Caco-2 (cell line): ENCODE measurements at regions not wholly inside any gene's neighbourhood (a gene's known extent, or its start where the extent isn't known, plus 50 kb on each side); places are given as distances from the start of the nearest gene placed in this dataset.

Experiments
- BruUV-seq: library from RNA; stranded (reverse); fragments of 400-500 nt; replicated peaks from 2 replicates; lab custom pipeline; 2021; lab: Mats Ljungman, UMichigan
- CTCF ChIA-PET: fragments of 300-600 bp; sonication (Branson Sonifier 250); formaldehyde crosslinking; loops from one replicate; lab custom pipeline; 2022; ENCODE audit warnings: antibody characterized with exemption; lab: Charles Lee
- POLR2A ChIA-PET: fragments of 300-600 bp; sonication (Branson Sonifier 250); formaldehyde crosslinking; loops from one replicate; lab custom pipeline; 2022; ENCODE audit warnings: antibody characterized with exemption; lab: Charles Lee
- DNase-seq, 2 experiments: peaks; one replicate each; pipeline versions ENCODE4 v3.0.0 to v3.0.0-alpha.2; 2020 to 2022
- H3K27me3 ChIP-seq: replicated peaks from 2 replicates; pipeline ENCODE4 v1.6.0; 2011; ENCODE audit warnings: low read length; ENCODE audit not compliant: control insufficient read depth, insufficient read depth
- H3K36me3 ChIP-seq: 2 replicates; pipeline ENCODE4 v1.5.1; 2011; ENCODE audit warnings: low read length; ENCODE audit not compliant: control insufficient read depth, insufficient read depth
- H3K4me1 ChIP-seq: fragments of 250-450 bp; sonication (Bioruptor Pico); 2 replicates; pipeline ENCODE4 v1.5.1; 2020; ENCODE audit warnings: mild to moderate bottlenecking
- H3K4me3 ChIP-seq: 2 replicates; pipeline ENCODE4 v1.5.1; 2011; ENCODE audit warnings: low read depth, mild to moderate bottlenecking, control low read depth, low read length
- H3K9me3 ChIP-seq: fragments of 250-450 bp; sonication (Bioruptor Pico); 2 replicates; pipeline ENCODE4 v1.5.1; 2020; ENCODE audit warnings: mild to moderate bottlenecking, moderate library complexity
- H3K27ac Mint-ChIP-seq: one replicate; pipeline ENCODE4 v1.8.0; 2022; ENCODE audit warnings: mixed read lengths; ENCODE audit not compliant: unreplicated experiment
- H3K27me3 Mint-ChIP-seq: one replicate; pipeline ENCODE4 v1.8.0; 2022; ENCODE audit warnings: mixed read lengths; ENCODE audit not compliant: insufficient read depth, unreplicated experiment
- H3K36me3 Mint-ChIP-seq: one replicate; pipeline ENCODE4 v1.8.0; 2022; ENCODE audit warnings: mild to moderate bottlenecking, mixed read lengths; ENCODE audit not compliant: insufficient read depth, unreplicated experiment
- H3K4me1 Mint-ChIP-seq: one replicate; pipeline ENCODE4 v1.8.0; 2022; ENCODE audit warnings: low read depth, mixed read lengths; ENCODE audit not compliant: unreplicated experiment
- H3K4me3 Mint-ChIP-seq: one replicate; pipeline ENCODE4 v1.8.0; 2022; ENCODE audit warnings: mild to moderate bottlenecking, moderate library complexity, mixed read lengths; ENCODE audit not compliant: unreplicated experiment
- H3K9me3 Mint-ChIP-seq: one replicate; pipeline ENCODE4 v1.8.0; 2022; ENCODE audit warnings: mixed read lengths; ENCODE audit not compliant: unreplicated experiment
- CTCF ChIP-seq, 2 experiments: fragments of 200-600 bp in 1 of 2; IDR thresholded peaks; 1 replicate in 1 of 2; 2 replicates in 1 of 2; pipeline versions ENCODE4 v1.5.1 to v1.8.0; 2011 to 2022; ENCODE audit warnings: antibody characterized with exemption in 1 of 2, control low read depth in 1 of 2, inconsistent platforms in 1 of 2, low read depth in 1 of 2, low read length in 1 of 2, mild to moderate bottlenecking in 1 of 2, moderate library complexity in 1 of 2; ENCODE audit not compliant: insufficient read depth in 1 of 2, severe bottlenecking in 1 of 2, unreplicated experiment in 1 of 2
- intact Hi-C: fragments of 100-400 bp; cut with micrococcal nuclease; formaldehyde crosslinking; loops from one replicate; pipeline ENCODE4 v1.10.0; 2022; ENCODE audit not compliant: unreplicated experiment

DNA sequence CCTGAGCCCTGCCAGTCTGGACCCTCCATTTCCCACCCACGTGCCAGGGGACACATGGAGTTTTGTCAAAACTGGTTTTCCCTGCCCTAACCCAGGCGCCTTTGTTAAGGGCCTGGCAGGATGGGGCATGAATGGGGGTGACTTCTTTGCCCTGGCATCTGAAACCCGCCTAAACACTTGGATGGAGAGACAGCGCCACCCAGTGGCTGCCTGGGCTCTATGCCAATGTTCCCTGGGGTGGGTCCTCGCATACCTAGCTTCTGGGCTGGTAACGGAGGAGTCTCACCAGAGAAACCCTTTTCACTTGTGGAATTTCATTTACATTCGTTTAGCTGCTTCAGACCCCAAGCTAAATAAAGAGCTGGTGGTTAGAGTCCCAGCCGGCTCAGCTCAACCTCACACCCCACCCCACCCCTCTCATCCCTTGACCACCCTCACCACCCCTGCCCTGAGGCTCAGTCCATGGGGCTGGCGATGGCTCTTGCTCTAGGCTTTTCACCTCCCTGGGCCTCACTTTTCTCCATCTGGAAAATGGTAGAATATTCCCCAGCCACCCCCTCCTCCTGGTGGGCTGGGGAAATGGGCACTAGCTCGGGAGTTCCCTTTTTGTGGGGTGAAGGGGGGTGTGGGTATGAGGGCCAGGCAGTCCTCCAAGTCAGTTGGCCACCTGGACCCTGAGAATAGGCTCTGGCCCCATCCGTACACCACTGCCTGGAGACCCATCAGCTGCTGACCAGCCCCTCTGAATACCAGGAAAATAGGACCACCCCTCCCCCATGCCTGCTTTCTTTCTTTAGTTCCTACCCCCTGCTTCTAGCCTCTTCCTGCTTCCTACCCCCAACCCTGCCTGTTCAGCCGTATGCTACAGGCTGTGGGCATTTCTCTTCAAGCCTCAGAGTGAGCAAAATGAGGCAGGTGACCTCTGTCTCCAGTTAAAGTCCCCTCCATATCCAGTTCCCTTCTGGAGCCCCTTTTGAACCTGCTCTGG is 57.1 kb upstream of the PJA1 start:
- intact Hi-C loops, result loop anchor here (1.0 to 5.0 kb wide), 4 partner anchors 65 to 394 kb away; no protein-coding TSS in a partner anchor
- TF ChIP-seq CTCF (IDR thresholded peaks at IDR 0.05; ENCODE audit: insufficient read depth in 1 of 2, low read depth in 1 of 2, low read length in 1 of 2, severe bottlenecking in 1 of 2, unreplicated experiment in 1 of 2), result peak; percentile 70 to 78
- Histone ChIP-seq H3K36me3 (no peaks in the 10 kb centered on the region), H3K27me3 (no peaks in the 10 kb centered on the region), H3K4me1 (no peaks in the 10 kb centered on the region), H3K9me3 (no peaks in the 10 kb centered on the region), H3K4me3 (no peak overlapping the region)
- H3K4me3 Mint-ChIP-seq, result no peak overlapping the region
- CTCF ChIA-PET, result interaction anchor here (0.7 to 4.2 kb wide), 5 partner anchors 160 to 491 kb away, joined by 3 to 31 read pairs (median 3); partner anchors contain the start of gene EFNB1
- no peaks in the 10 kb centered on the region for H3K9me3 Mint-ChIP-seq
- H3K27ac Mint-ChIP-seq, result no peak overlapping the region
- H3K36me3 Mint-ChIP-seq, result no peaks in the 10 kb centered on the region
- DNase-seq, result peak; percentile 48 to 70
- no TSS peak for BruUV-seq
- POLR2A ChIA-PET, result no interaction called here
- H3K4me1 Mint-ChIP-seq, result no peaks in the 10 kb centered on the region
- peaks cover 2% of the 10 kb centered on the region for H3K27me3 Mint-ChIP-seq

DNA sequence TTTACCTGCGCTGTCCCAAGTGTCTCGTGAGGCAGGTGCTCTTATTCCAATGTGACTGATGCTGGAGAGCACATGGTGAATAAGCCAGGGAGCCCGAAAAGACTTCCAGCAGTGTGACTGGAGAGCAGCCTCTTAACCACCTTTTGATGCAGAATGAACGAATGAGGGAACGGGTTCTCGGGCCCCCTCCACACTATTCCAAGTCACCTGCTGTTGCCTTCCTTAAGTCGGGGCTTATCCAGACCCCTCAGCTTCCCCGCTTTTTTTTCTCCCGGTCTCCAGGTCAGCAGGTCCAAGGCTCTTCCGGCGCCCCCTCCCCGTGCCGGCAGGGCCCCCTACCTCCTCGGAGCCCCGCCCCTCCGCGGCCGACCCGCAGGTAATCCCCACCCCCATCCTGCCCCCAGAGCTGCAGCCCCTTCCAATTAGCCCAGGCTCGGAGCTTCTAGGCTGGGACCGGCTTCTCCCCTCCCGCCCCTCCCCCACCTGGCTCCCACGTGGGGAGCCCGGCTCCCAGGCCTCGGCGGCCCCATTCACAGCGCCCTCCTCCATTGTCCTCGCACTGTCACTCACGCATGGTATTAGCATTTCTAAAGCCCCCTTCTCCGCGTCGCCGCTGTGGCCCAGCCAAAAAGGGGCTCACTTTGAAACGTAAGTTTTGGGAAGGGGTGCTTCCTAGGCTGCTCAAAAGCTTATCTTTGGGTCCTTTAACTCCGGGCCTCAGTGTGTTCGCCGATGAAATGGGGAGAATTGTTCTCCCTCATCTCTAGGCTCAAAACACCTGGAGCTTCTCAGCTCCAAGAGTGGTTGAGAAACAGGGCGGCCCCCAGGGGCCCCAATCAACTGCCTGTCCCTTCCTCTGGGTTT is 56.2 kb upstream of the PJA1 start:
- no peak for TF ChIP-seq CTCF (IDR thresholded peaks at IDR 0.05; ENCODE audit: insufficient read depth in 1 of 2, low read depth in 1 of 2, low read length in 1 of 2, severe bottlenecking in 1 of 2, unreplicated experiment in 1 of 2)
- H3K27me3 ChIP-seq, result no peaks in the 10 kb centered on the region
- Mint-ChIP-seq H3K27ac (no peak overlapping the region), H3K4me1 (no peaks in the 10 kb centered on the region), H3K9me3 (no peaks in the 10 kb centered on the region), H3K36me3 (no peaks in the 10 kb centered on the region), H3K4me3 (no peak overlapping the region), H3K27me3 (peaks cover 2% of the 10 kb centered on the region)
- no peaks in the 10 kb centered on the region for H3K36me3 ChIP-seq
- POLR2A ChIA-PET, result no interaction called here
- BruUV-seq, result no TSS peak
- no peak for DNase-seq
- H3K4me3 ChIP-seq, result no peak overlapping the region
- intact Hi-C loops, result loop anchor here (1.0 to 5.0 kb wide), 4 partner anchors 66 to 393 kb away; no protein-coding TSS in a partner anchor
- CTCF ChIA-PET, result interaction anchor here (1.3 to 4.2 kb wide), 3 partner anchors 391 to 399 kb away, joined by 3 to 31 read pairs (median 8); partner anchors contain the start of gene EFNB1
- no peaks in the 10 kb centered on the region for H3K4me1 ChIP-seq
- no peaks in the 10 kb centered on the region for H3K9me3 ChIP-seq
